ENCODE measurements at regions not wholly inside any gene's neighbourhood (a gene's known extent, or its start where the extent isn't known, plus 50 kb on each side); places are given as distances from the start of the nearest gene placed in this dataset.
"Not testable (repeated sequence)": the region's sequence is repeated elsewhere in the genome, so short reads cannot be mapped to it uniquely, and the experiment has no call there.

DNA sequence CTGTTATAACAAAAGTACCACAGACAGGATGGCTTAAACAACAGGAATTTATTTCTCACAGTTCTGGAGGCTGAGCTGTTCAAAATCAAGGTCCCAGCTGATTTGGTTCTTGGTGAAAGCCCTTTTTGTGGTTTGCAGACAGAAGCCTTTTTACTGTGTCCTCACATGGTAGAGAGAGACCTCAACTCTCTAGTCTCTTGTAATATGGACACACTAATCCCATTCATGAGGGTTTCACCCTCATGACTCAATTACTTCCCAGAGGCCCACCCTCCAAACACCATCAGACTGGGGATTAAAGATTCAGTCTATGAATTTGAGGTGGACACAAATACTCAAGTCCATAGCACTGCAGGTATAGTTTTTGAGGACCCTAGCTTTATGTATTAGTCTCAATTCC lies 97.3 kb upstream of the WIPF3 start:
- not testable (repeated sequence) for TF ChIP-seq EZH2 (IDR thresholded peaks at IDR 0.05; ENCODE audit: low read length, missing control alignments)
- TF ChIP-seq, protein P1, sequence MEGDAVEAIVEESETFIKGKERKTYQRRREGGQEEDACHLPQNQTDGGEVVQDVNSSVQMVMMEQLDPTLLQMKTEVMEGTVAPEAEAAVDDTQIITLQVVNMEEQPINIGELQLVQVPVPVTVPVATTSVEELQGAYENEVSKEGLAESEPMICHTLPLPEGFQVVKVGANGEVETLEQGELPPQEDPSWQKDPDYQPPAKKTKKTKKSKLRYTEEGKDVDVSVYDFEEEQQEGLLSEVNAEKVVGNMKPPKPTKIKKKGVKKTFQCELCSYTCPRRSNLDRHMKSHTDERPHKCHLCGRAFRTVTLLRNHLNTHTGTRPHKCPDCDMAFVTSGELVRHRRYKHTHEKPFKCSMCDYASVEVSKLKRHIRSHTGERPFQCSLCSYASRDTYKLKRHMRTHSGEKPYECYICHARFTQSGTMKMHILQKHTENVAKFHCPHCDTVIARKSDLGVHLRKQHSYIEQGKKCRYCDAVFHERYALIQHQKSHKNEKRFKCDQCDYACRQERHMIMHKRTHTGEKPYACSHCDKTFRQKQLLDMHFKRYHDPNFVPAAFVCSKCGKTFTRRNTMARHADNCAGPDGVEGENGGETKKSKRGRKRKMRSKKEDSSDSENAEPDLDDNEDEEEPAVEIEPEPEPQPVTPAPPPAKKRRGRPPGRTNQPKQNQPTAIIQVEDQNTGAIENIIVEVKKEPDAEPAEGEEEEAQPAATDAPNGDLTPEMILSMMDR (conservative IDR thresholded peaks at IDR 0.05 in 1 of 2, IDR thresholded peaks at IDR 0.05 in 1 of 2; ENCODE audit: low read depth in 1 of 2, low read length in 2 of 2): not testable (repeated sequence)
